ENCODE measurements at regions not wholly inside any gene's neighbourhood (a gene's known extent, or its start where the extent isn't known, plus 50 kb on each side); places are given as distances from the start of the nearest gene placed in this dataset.
"Not testable (repeated sequence)": the region's sequence is repeated elsewhere in the genome, so short reads cannot be mapped to it uniquely, and the experiment has no call there.

GRCh38 chr12:111117017-111117416, 196.6 kb upstream of the MYL2 start:
- H3K27me3 ChIP-seq (ENCODE audit: low read depth, low read length), result peaks cover 10% of the 10 kb centered on the region; the same call in 1 of the 2 replicates
- H2AFZ ChIP-seq (ENCODE audit: low read depth, low read length), result no peak overlapping the region
- H3K4me3 ChIP-seq (ENCODE audit: low read length), result no peak overlapping the region
- TF ChIP-seq CTCF (IDR thresholded peaks at IDR 0.05; ENCODE audit: low read depth, low read length) (no peak), EZH2phosphoT487 (IDR thresholded peaks at IDR 0.05; ENCODE audit: low read depth) (no peak)
- H3K9ac ChIP-seq (ENCODE audit: low read length), result no peak overlapping the region
- H3K36me3 ChIP-seq (replicated peaks; ENCODE audit: low read depth, low read length), result no peaks in the 10 kb centered on the region
- no peaks in the 10 kb centered on the region for H3K9me3 ChIP-seq (ENCODE audit: insufficient read depth, low read length)
- H3K27ac ChIP-seq (ENCODE audit: low read length), result no peak overlapping the region
- no peak overlapping the region for H3K4me2 ChIP-seq (ENCODE audit: low read length)
- H4K20me1 ChIP-seq (ENCODE audit: insufficient read depth, low read length), result no peaks in the 10 kb centered on the region
- H3K79me2 ChIP-seq (ENCODE audit: low read length), result no peaks in the 10 kb centered on the region
- peaks cover 3% of the 10 kb centered on the region for H3K4me1 ChIP-seq (ENCODE audit: low read length)

GRCh38 chr12:111113313-111113712, 192.9 kb upstream of the MYL2 start:
- not testable (repeated sequence) for H3K36me3 ChIP-seq (replicated peaks; ENCODE audit: low read depth, low read length); H4K20me1 ChIP-seq (ENCODE audit: insufficient read depth, low read length)

GRCh38 chr12:111112311-111113098, 192.1 kb upstream of the MYL2 start:
- peak overlapping the region; percentile 72; the same call in 1 of the 2 replicates for H3K4me2 ChIP-seq (ENCODE audit: low read length)
- no peak overlapping the region for H3K9ac ChIP-seq (ENCODE audit: low read length)

More at GRCh38 chr12:111113313-111113712, 192.9 kb upstream of the MYL2 start:
- H3K4me2 ChIP-seq (ENCODE audit: low read length); H3K27ac ChIP-seq (ENCODE audit: low read length); H3K79me2 ChIP-seq (ENCODE audit: low read length); H3K4me3 ChIP-seq (ENCODE audit: low read length); H2AFZ ChIP-seq (ENCODE audit: low read depth, low read length); H3K9ac ChIP-seq (ENCODE audit: low read length); H3K9me3 ChIP-seq (ENCODE audit: insufficient read depth, low read length): not testable (repeated sequence)
- peaks cover 12% of the 10 kb centered on the region for H3K4me1 ChIP-seq (ENCODE audit: low read length)
- H3K27me3 ChIP-seq (ENCODE audit: low read depth, low read length), result peaks cover 19% of the 10 kb centered on the region

GRCh38 chr12:111111681-111112080, 191.3 kb upstream of the MYL2 start:
- H3K27ac ChIP-seq (ENCODE audit: low read length), result no peak overlapping the region
- H3K79me2 ChIP-seq (ENCODE audit: low read length), result no peaks in the 10 kb centered on the region
- H3K4me1 ChIP-seq (ENCODE audit: low read length), result peaks cover 12% of the 10 kb centered on the region
- H4K20me1 ChIP-seq (ENCODE audit: insufficient read depth, low read length), result no peaks in the 10 kb centered on the region
- peak overlapping the region; percentile 72 for H3K4me2 ChIP-seq (ENCODE audit: low read length)
- H3K27me3 ChIP-seq (ENCODE audit: low read depth, low read length), result peaks cover 30% of the 10 kb centered on the region
- H3K4me3 ChIP-seq (ENCODE audit: low read length), result peak overlapping the region; percentile 34; the same call in 1 of the 2 replicates
- no peak overlapping the region for H2AFZ ChIP-seq (ENCODE audit: low read depth, low read length)
- TF ChIP-seq CTCF (IDR thresholded peaks at IDR 0.05; ENCODE audit: low read depth, low read length) (no peak), EZH2phosphoT487 (IDR thresholded peaks at IDR 0.05; ENCODE audit: low read depth) (no peak)
- no peaks in the 10 kb centered on the region for H3K36me3 ChIP-seq (replicated peaks; ENCODE audit: low read depth, low read length)
- H3K9ac ChIP-seq (ENCODE audit: low read length), result no peak overlapping the region
- H3K9me3 ChIP-seq (ENCODE audit: insufficient read depth, low read length), result no peaks in the 10 kb centered on the region

More at GRCh38 chr12:111112311-111113098, 192.1 kb upstream of the MYL2 start:
- Histone ChIP-seq H3K36me3 (replicated peaks; ENCODE audit: low read depth, low read length) (no peaks in the 10 kb centered on the region), H4K20me1 (ENCODE audit: insufficient read depth, low read length) (no peaks in the 10 kb centered on the region), H3K9me3 (ENCODE audit: insufficient read depth, low read length) (no peaks in the 10 kb centered on the region), H3K79me2 (ENCODE audit: low read length) (no peaks in the 10 kb centered on the region), H3K27me3 (ENCODE audit: low read depth, low read length) (peaks cover 25% of the 10 kb centered on the region), H3K4me1 (ENCODE audit: low read length) (peaks cover 12% of the 10 kb centered on the region), H3K4me3 (ENCODE audit: low read length) (no peak overlapping the region), H2AFZ (ENCODE audit: low read depth, low read length) (no peak overlapping the region), H3K27ac (ENCODE audit: low read length) (no peak overlapping the region)
- no peak for TF ChIP-seq CTCF (IDR thresholded peaks at IDR 0.05; ENCODE audit: low read depth, low read length)
- TF ChIP-seq EZH2phosphoT487 (IDR thresholded peaks at IDR 0.05; ENCODE audit: low read depth), result no peak

All from OCI-LY3 (cell line).